Heart right ventricle (tissue), 16 donors: ENCODE measurements at regions not wholly inside any gene's neighbourhood (a gene's known extent, or its start where the extent isn't known, plus 50 kb on each side); places are given as distances from the start of the nearest gene placed in this dataset.

Experiments
- ATAC-seq, 8 donors: fragments of 200-7000 bp; cut with Tn5 transposase; one replicate each; pipeline ENCODE4 v1.9.1; 2020; ENCODE audit warnings: mild to moderate bottlenecking in 8 of 8, moderate library complexity in 8 of 8, moderate number of reproducible peaks in 1 of 8
- DNase-seq, 2 donors: peaks; one replicate each; pipeline ENCODE4 v3.0.0-alpha.2; 2020
- H3K27ac ChIP-seq, 10 donors: fragments of 200-600 bp; sonication (generic) in 2 of 10; one replicate each; pipeline versions ENCODE4 v1.5.0 to v1.8.0; 2020 to 2022; ENCODE audit warnings: mild to moderate bottlenecking in 3 of 10
- H3K27me3 ChIP-seq, 7 donors: fragments of 200-600 bp; one replicate each; pipeline ENCODE4 v1.8.0; 2021 to 2022; ENCODE audit warnings: mild to moderate bottlenecking in 2 of 7
- H3K36me3 ChIP-seq, 9 donors: fragments of 200-600 bp; sonication (generic) in 1 of 9; one replicate each; pipeline versions ENCODE4 v1.5.0 to v1.8.0; 2020 to 2022; ENCODE audit warnings: mild to moderate bottlenecking in 2 of 9
- H3K4me1 ChIP-seq, 9 donors: fragments of 200-600 bp; sonication (generic) in 1 of 9; one replicate each; pipeline versions ENCODE4 v1.5.0 to v1.8.0; 2020 to 2022; ENCODE audit warnings: mild to moderate bottlenecking in 4 of 9
- H3K4me3 ChIP-seq, 10 donors: fragments of 200-600 bp; sonication (generic) in 2 of 10; one replicate each; pipeline versions ENCODE4 v1.5.0 to v1.8.0; 2020 to 2022; ENCODE audit warnings: mild to moderate bottlenecking in 7 of 10, moderate library complexity in 2 of 10
- H3K9me3 ChIP-seq, 11 donors: fragments of 200-600 bp in 10 of 11; sonication (generic) in 2 of 11; one replicate each; pipeline versions ENCODE4 v1.5.0 to v1.8.0; 2013 to 2022; ENCODE audit warnings: mild to moderate bottlenecking in 2 of 11, control low read depth in 1 of 11, moderate library complexity in 1 of 11
- WGBS, 2 donors: extraction: QIAGEN DNeasy Blood & Tissue Kit; methylation state at CpG; one replicate each; pipeline ENCODE4 v1.1.7; 2013; ENCODE audit warnings: inconsistent platforms in 1 of 2; 5-methylcytosine and 5-hydroxymethylcytosine counted together
- intact Hi-C, 10 donors: fragments of 100-400 bp; cut with DNase I; formaldehyde crosslinking; loops; one replicate each; pipeline versions ENCODE4 v1.11.1 to v1.14.2; 2022
- TF ChIP-seq, protein P1 (sequence below), 9 donors: fragments of 200-600 bp; sonication (generic) in 2 of 9; IDR thresholded peaks; one replicate each; pipeline versions ENCODE4 v1.5.0 to v1.8.0; 2021 to 2022; ENCODE audit warnings: antibody characterized with exemption in 9 of 9, mild to moderate bottlenecking in 5 of 9, moderate library complexity in 1 of 9
- donor health status: Arrhythmogenic right ventricular cardiomyopathy.
- donor health status: ischemic (EF 13 %, LVEDD 7.1; RV severe dilation, severe dysfunction).
- donor health status: healthy with polysubstance abuse.
- donor health status: DM: no; HTN: yes; CAD: no.
- donor health status: DM: no; HTN: no; CAD: no.
- donor health status: ischemic (EF 25% LVEDD 6.9; RV normal size, moderate dysfunction).
- donor health status: ischemic (EF 25% LVEDD 5.7; RV mildly dilated, moderate dysfunction).
- donor health status: healthy.
- donor health status: DM: yes; HTN: yes; CAD: no.
- donor health status: Ischemic cardiomyopathy.
- donor health status: ischemic (EF 35%, LVEDD 5.7; RV mildly dilated, moderate dysfunction).
- donor health status: nonischemic (EF 11% LVEDD 7.7; RV severe dilation, severe dysfunction).
- donor health status: DM: yes; HTN: yes; CAD: no.
- donor health status: PGD.
- donor health status: ischemic (EF 29% LVEDD 5.4; RV normal size, mild dysfunction).
- donor health status: nonischemic (EF 23%, LVEDD 6.1; RV moderate dilation, normal function).

DNA sequence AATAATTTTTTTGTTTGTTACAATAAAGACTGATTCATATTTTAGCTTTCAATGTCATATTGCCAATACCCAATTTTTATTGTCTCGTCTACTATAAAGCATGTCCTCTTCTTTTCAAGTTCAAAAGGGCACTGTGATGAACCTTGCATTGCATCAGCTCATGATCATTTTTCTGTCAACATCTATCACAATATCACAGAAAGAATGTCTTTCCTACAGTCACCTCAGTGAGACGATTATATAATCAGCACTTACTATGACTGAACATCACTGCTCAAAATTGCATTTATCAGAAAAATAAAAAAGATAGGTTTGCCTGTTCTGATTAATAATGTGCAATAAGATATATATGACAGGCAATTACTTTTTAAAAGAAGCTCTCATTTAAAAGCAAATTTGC lies 228.7 kb upstream of the LRFN5 start:
- WGBS, 2 donors, result 68% methylated on average over 2 of the region's 2 CpGs

DNA sequence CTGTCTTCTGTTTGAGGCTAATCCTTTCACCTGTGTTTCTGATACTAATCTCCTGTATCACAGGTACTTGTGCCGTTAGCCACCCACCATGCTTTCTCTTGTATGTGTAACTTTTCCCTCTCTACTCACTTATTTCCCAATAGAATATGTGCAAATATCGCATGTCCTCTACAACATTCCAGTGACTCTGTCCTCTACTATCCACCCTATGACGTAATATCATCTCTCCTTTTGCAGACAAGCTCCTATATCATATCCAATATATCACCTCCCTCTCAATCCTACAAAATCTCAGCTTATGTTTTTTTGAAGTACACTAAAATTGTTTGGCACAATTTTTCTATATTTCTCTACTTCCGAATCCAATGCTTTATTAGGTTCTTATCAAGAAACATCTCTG lies 232.6 kb upstream of the LRFN5 start:
- peaks cover 0 to 10% (median 0%) of the 10 kb centered on the region in 11 donors for H3K9me3 ChIP-seq
- no peak for ATAC-seq
- H3K27ac ChIP-seq, result no peak overlapping the region
- no peaks in the 10 kb centered on the region for H3K36me3 ChIP-seq
- WGBS, 2 donors, result 84 to 88% methylated on average over 4 of the region's 4 CpGs
- H3K4me3 ChIP-seq, result no peak overlapping the region
- DNase-seq, result no peak
- intact Hi-C loops, result loop anchor here in 1 of 10 donors (10.0 kb wide), 1 partner anchor 499 kb away; no protein-coding TSS in a partner anchor
- H3K27me3 ChIP-seq, result no peaks in the 10 kb centered on the region
- no peaks in the 10 kb centered on the region for H3K4me1 ChIP-seq
- TF ChIP-seq, protein P1, sequence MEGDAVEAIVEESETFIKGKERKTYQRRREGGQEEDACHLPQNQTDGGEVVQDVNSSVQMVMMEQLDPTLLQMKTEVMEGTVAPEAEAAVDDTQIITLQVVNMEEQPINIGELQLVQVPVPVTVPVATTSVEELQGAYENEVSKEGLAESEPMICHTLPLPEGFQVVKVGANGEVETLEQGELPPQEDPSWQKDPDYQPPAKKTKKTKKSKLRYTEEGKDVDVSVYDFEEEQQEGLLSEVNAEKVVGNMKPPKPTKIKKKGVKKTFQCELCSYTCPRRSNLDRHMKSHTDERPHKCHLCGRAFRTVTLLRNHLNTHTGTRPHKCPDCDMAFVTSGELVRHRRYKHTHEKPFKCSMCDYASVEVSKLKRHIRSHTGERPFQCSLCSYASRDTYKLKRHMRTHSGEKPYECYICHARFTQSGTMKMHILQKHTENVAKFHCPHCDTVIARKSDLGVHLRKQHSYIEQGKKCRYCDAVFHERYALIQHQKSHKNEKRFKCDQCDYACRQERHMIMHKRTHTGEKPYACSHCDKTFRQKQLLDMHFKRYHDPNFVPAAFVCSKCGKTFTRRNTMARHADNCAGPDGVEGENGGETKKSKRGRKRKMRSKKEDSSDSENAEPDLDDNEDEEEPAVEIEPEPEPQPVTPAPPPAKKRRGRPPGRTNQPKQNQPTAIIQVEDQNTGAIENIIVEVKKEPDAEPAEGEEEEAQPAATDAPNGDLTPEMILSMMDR (IDR thresholded peaks at IDR 0.05), result no peak

More for the DNA sequence above, 228.7 kb upstream of the LRFN5 start:
- Histone ChIP-seq H3K4me3 (no peak overlapping the region), H3K4me1 (no peaks in the 10 kb centered on the region), H3K36me3 (no peaks in the 10 kb centered on the region), H3K27ac (no peak overlapping the region), H3K27me3 (no peaks in the 10 kb centered on the region), H3K9me3 (peaks cover 0 to 4% (median 0%) of the 10 kb centered on the region in 11 donors)
- ATAC-seq (no peak), DNase-seq (no peak)
- intact Hi-C loops, result loop anchor here in 1 of 10 donors (10.0 kb wide), 1 partner anchor 503 kb away; no protein-coding TSS in a partner anchor
- TF ChIP-seq, protein P1 (IDR thresholded peaks at IDR 0.05), result no peak

DNA sequence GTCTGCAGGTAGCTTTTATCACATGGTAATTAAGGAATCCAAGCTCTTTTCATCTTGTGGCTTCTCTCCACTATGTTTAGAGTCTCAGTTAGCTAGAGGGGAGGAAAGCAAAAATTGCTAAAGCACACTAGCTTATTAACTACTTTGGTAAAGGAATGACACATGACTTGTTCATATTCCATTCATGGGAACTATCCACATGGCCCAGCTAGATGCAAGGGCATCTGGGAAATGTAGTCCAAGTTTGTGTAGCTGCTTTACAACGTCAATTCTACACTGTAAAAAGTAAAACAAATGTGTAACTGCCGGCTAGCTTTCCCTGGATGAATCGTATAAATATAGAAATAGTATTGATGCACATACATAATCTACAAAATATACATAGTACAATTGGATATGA lies 244.5 kb upstream of the LRFN5 start:
- no peaks in the 10 kb centered on the region for H3K9me3 ChIP-seq

DNA sequence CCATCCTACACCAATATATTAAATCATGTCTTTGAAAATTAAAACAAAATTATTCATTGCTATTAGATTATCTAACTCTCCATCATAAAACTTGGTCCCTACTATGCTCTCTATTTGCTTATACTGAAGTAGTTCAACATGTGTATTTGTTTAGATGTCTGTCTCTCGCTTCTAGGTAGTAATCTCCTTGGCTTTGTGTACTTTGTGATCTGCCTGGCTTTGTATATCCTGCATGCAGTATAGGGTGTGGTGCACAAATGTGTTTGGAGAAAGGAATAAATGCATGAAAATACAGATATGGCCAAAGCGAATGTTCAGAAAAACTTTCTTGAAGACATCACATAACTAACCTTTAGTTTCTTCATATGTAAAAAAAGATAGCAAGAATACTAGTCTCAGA lies 246.6 kb upstream of the LRFN5 start:
- 85 to 87% methylated on average over 2 of the region's 2 CpGs for WGBS, 2 donors
- DNase-seq (no peak), ATAC-seq (no peak)

More for the DNA sequence above, 244.5 kb upstream of the LRFN5 start:
- intact Hi-C loops, result no loop called here
- ATAC-seq, result no peak
- WGBS, 2 donors, result 43 to 66% methylated on average over 3 of the region's 3 CpGs
- no peak for DNase-seq
- H3K27me3 ChIP-seq, result no peaks in the 10 kb centered on the region
- TF ChIP-seq, protein P1 (IDR thresholded peaks at IDR 0.05), result no peak
- H3K27ac ChIP-seq, result no peak overlapping the region
- H3K4me3 ChIP-seq, result no peak overlapping the region
- H3K4me1 ChIP-seq, result no peaks in the 10 kb centered on the region
- no peaks in the 10 kb centered on the region for H3K36me3 ChIP-seq

More for the DNA sequence above, 246.6 kb upstream of the LRFN5 start:
- H3K27me3 ChIP-seq, result no peaks in the 10 kb centered on the region
- no peaks in the 10 kb centered on the region for H3K9me3 ChIP-seq
- TF ChIP-seq, protein P1 (IDR thresholded peaks at IDR 0.05), result no peak
- H3K4me1 ChIP-seq, result no peaks in the 10 kb centered on the region
- H3K4me3 ChIP-seq, result no peak overlapping the region
- H3K36me3 ChIP-seq, result no peaks in the 10 kb centered on the region
- intact Hi-C loops, result no loop called here
- H3K27ac ChIP-seq, result no peak overlapping the region
